MCF 10A (cell line): ENCODE measurements at regions not wholly inside any gene's neighbourhood (a gene's known extent, or its start where the extent isn't known, plus 50 kb on each side); places are given as distances from the start of the nearest gene placed in this dataset.

Source experiments
- BruUV-seq: library from RNA; stranded (reverse); fragments of 400-500 nt; replicated peaks from 2 replicates; lab custom pipeline; 2021; lab: Mats Ljungman, UMichigan
- CTCF ChIA-PET: fragments of 300-600 bp; sonication (Branson Sonifier 250); formaldehyde crosslinking; extraction: SDS; loops from one replicate; lab custom pipeline; 2021; ENCODE audit warnings: antibody characterized with exemption, inconsistent platforms; lab: Yijun Ruan, JAX
- POLR2A ChIA-PET: fragments of 300-600, 350-650 bp; sonication (Branson Sonifier 250); formaldehyde crosslinking; extraction: SDS; loops from one replicate; lab custom pipeline; 2020; ENCODE audit warnings: antibody characterized with exemption, inconsistent platforms; lab: Yijun Ruan, JAX
- DNase-seq: peaks from one replicate; pipeline ENCODE4 v3.0.0-alpha.2; 2018; ENCODE audit not compliant: unreplicated experiment
- H3K27ac Mint-ChIP-seq: one replicate; pipeline ENCODE4 v1.8.0; 2022; ENCODE audit warnings: mild to moderate bottlenecking, low read depth, mixed read lengths; ENCODE audit not compliant: unreplicated experiment
- H3K27me3 Mint-ChIP-seq: one replicate; pipeline ENCODE4 v1.8.0; 2022; ENCODE audit warnings: mixed read lengths; ENCODE audit not compliant: insufficient read depth, unreplicated experiment
- H3K36me3 Mint-ChIP-seq: one replicate; pipeline ENCODE4 v1.8.0; 2022; ENCODE audit warnings: mild to moderate bottlenecking, moderate library complexity, mixed read lengths; ENCODE audit not compliant: insufficient read depth, unreplicated experiment
- H3K4me1 Mint-ChIP-seq: one replicate; pipeline ENCODE4 v1.8.0; 2022; ENCODE audit warnings: mixed read lengths; ENCODE audit not compliant: insufficient read depth, unreplicated experiment
- H3K4me3 Mint-ChIP-seq: one replicate; pipeline ENCODE4 v1.8.0; 2022; ENCODE audit warnings: mild to moderate bottlenecking, moderate library complexity, mixed read lengths; ENCODE audit not compliant: unreplicated experiment
- H3K9me3 Mint-ChIP-seq: one replicate; pipeline ENCODE4 v1.8.0; 2022; ENCODE audit warnings: mixed read lengths; ENCODE audit not compliant: unreplicated experiment
- intact Hi-C: fragments of 100-400 bp; cut with micrococcal nuclease; formaldehyde crosslinking; loops from 2 replicates; pipeline ENCODE4 v1.14.1; 2022
- TF ChIP-seq, protein P1 (sequence below): fragments of 200-600 bp; IDR thresholded peaks from one replicate; pipeline ENCODE4 v1.8.0; 2022; ENCODE audit warnings: antibody characterized with exemption, mild to moderate bottlenecking; ENCODE audit not compliant: unreplicated experiment

DNA sequence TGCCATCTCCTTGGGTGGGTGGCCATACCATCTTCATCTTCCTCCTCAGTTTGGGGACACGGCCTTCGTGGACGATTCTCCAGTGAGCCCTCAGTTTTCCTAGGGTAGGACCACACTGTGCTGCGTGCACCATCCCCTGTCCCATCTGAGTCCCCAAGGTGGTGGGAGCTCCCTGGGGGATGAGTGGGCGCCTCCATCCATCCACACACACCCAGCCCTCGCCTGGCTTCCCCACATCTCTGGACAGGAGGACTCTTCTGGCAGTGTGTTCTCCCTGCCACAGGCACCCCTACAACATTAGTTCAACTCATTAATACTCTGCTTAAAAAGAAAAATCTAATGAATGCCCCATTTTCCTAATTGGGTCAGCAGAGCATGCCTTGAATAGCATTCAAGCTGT is 408.5 kb downstream of the SHANK2 start:
- POLR2A ChIA-PET = no interaction called here
- no peak overlapping the region for H3K4me3 Mint-ChIP-seq
- no peaks in the 10 kb centered on the region for H3K4me1 Mint-ChIP-seq
- no peaks in the 10 kb centered on the region for H3K27me3 Mint-ChIP-seq
- intact Hi-C loops = no loop called here
- H3K36me3 Mint-ChIP-seq = peaks cover 7% of the 10 kb centered on the region
- CTCF ChIA-PET = no interaction called here
- no peak for DNase-seq
- no peaks in the 10 kb centered on the region for H3K9me3 Mint-ChIP-seq
- TF ChIP-seq, protein P1, sequence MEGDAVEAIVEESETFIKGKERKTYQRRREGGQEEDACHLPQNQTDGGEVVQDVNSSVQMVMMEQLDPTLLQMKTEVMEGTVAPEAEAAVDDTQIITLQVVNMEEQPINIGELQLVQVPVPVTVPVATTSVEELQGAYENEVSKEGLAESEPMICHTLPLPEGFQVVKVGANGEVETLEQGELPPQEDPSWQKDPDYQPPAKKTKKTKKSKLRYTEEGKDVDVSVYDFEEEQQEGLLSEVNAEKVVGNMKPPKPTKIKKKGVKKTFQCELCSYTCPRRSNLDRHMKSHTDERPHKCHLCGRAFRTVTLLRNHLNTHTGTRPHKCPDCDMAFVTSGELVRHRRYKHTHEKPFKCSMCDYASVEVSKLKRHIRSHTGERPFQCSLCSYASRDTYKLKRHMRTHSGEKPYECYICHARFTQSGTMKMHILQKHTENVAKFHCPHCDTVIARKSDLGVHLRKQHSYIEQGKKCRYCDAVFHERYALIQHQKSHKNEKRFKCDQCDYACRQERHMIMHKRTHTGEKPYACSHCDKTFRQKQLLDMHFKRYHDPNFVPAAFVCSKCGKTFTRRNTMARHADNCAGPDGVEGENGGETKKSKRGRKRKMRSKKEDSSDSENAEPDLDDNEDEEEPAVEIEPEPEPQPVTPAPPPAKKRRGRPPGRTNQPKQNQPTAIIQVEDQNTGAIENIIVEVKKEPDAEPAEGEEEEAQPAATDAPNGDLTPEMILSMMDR = no peak
- no peak overlapping the region for H3K27ac Mint-ChIP-seq
- BruUV-seq = no TSS peak

DNA sequence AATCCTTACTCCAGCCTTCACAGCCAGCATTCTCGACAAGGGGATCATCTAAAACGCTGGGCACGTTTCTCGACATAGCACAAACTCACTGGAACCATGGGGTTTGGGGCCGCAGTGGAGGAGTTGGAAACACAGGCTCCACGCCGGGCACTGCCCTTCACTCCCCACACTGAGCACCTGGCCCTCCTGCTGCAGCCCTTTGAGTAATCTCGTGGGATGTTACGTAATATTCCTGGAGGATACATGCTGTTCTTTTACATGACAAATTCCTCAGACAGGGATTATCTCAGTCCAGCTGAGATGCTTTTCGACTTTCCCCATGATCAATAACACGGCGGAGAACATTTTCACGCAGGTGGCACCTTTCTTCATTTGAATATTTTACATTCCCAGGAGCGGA is 408.0 kb downstream of the SHANK2 start:
- no peak for DNase-seq
- no peaks in the 10 kb centered on the region for H3K27me3 Mint-ChIP-seq
- ChIA-PET POLR2A (no interaction called here), CTCF (no interaction called here)
- H3K4me1 Mint-ChIP-seq = no peaks in the 10 kb centered on the region
- no peak overlapping the region for H3K4me3 Mint-ChIP-seq
- TF ChIP-seq, protein P1 = no peak
- intact Hi-C loops = no loop called here
- BruUV-seq = no TSS peak
- peaks cover 7% of the 10 kb centered on the region for H3K36me3 Mint-ChIP-seq
- H3K9me3 Mint-ChIP-seq = no peaks in the 10 kb centered on the region
- H3K27ac Mint-ChIP-seq = no peak overlapping the region

DNA sequence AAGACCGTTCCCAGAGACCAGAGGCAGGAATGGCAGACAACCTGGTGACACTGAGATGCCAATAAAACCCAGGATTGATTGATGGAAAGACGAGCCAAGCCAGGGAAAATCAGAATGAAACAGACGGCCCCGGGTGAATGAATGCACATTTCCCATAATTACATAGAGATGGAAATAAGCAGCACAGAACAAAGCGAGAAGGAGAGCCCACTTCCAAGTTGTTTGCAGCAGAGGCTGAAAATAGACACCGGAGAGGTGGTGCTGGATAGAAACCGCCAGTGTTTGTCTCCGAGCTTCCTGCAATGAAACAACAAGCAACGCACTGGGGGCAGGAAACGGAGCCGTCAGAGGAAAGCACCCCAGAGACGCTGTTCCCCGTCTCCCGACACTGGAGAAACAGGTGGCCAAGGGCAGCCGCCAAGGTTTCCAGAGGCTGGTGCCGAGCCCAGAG is 406.8 kb downstream of the SHANK2 start:
- no peaks in the 10 kb centered on the region for H3K4me1 Mint-ChIP-seq
- peaks cover 7% of the 10 kb centered on the region for H3K36me3 Mint-ChIP-seq
- no peak for DNase-seq
- POLR2A ChIA-PET = no interaction called here
- CTCF ChIA-PET = no interaction called here
- H3K9me3 Mint-ChIP-seq = peaks cover 9% of the 10 kb centered on the region
- intact Hi-C loops = no loop called here
- TF ChIP-seq, protein P1 = no peak
- no peak overlapping the region for H3K4me3 Mint-ChIP-seq
- H3K27ac Mint-ChIP-seq = no peak overlapping the region
- no peaks in the 10 kb centered on the region for H3K27me3 Mint-ChIP-seq
- no TSS peak for BruUV-seq

DNA sequence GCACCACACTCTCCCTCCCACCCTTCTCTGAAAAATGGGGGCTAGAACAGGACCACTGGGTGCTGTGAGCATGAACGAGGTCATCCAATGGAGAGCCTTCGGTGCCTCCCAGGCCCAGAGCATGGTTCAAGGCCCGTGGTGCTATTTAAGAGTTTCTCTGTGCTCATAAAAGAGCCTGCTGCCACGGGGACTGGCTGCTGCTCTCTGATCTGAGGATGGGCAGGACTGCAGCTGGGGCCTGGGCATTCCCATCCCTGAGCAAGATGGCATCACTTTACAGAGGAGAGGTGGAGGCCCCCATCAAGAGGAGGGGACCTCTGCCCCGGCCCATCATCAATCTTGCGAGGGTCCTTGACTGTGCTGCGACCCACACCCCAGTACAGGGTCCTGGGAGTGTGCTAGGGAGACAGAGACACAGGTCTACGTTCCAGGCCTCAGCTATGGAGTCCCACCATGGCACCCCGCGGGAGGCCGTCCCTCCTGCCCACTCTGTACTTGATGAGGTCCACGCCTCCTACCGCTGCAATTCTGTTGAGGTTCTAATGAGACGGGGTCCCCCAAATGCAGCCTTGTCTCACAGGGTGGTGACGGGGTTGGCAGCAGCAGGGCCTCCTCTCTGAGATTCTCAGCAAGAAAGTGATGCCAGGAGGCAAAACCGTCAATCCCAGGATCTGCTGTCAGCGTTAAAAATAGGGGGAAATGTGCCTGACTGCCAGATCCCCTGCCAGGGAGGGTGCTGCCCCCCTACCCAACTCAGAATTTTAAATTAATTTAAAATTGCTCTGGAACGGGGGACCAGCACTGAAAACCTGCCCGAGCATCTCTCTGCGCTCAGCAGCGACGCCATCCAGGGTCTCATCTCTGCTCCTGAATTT is 405.4 kb downstream of the SHANK2 start:
- no TSS peak for BruUV-seq
- peaks cover 7% of the 10 kb centered on the region for H3K36me3 Mint-ChIP-seq
- intact Hi-C loops = no loop called here
- no peak for DNase-seq
- TF ChIP-seq, protein P1 = no peak
- no peak overlapping the region for H3K27ac Mint-ChIP-seq
- ChIA-PET CTCF (no interaction called here), POLR2A (no interaction called here)
- H3K4me1 Mint-ChIP-seq = no peaks in the 10 kb centered on the region
- peaks cover 9% of the 10 kb centered on the region for H3K9me3 Mint-ChIP-seq
- H3K27me3 Mint-ChIP-seq = no peaks in the 10 kb centered on the region
- H3K4me3 Mint-ChIP-seq = no peak overlapping the region
